HS-5 (cell line): ENCODE measurements at regions not wholly inside any gene's neighbourhood (a gene's known extent, or its start where the extent isn't known, plus 50 kb on each side); places are given as distances from the start of the nearest gene placed in this dataset.
"Not testable (repeated sequence)": the region's sequence is repeated elsewhere in the genome, so short reads cannot be mapped to it uniquely, and the experiment has no call there.

ENCODE experiments used
- DNase-seq: peaks from one replicate; pipeline ENCODE4 v3.0.0-alpha.2; 2012; ENCODE audit warnings: low read depth

DNA sequence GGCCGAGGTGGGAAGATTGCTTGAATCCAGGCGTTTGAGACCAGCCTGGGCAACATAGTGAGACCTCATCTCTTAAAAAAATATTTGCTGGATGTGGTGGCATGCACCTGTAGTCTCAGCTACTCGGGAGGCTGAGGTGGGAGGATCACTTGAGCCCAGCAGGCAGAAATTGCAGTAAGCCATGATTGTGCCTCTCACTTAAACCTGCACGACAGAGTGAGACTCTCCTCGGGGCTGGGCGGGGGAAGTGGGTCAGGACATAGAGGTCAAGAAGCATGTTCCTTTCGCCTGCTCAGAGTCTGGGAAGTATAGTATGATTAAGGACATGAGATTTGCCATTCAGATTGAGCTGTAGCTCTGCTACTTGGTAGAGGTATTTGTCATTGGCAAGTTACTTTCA, 52.3 kb downstream of the SEPTIN7 start:
- DNase-seq: not testable (repeated sequence)

DNA sequence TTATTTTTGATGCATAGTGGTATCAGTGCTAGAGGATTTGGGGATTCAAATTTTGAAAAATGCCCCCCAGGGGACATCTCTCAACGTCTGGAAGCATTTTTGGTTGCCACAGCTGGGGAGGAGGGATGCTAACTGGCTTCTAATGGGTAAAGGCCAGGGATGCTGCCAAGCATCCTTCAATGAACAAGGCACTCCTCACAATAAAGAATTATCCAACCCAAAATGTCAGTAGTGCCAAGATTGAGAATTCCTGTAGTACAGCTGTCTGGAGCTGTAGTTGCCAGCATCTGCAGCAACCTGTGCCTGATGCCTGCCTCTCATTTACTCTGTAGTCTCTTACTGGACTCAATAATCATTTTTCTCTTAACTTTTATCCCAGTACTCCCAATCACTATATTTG, 53.5 kb downstream of the SEPTIN7 start:
- DNase-seq: no peak

DNA sequence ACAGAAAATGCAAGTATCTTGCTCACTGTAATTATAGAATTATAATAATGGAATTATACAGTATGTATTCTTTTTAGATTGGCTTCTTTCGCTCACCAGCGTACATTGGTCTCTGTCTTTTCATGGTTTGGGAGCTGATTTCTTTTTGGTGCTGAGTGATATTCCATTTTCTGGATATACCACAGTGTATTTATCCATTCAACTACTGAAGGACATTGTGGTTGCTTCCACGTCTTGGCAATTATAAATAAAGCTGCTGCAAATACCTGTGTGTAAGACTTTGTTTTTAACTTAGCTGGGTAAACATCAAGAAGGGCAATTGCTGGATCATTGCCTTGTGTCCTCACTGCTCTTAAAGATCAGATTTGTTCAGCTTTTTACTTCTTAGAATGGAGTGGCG, 55.3 kb downstream of the SEPTIN7 start:
- no peak for DNase-seq

DNA sequence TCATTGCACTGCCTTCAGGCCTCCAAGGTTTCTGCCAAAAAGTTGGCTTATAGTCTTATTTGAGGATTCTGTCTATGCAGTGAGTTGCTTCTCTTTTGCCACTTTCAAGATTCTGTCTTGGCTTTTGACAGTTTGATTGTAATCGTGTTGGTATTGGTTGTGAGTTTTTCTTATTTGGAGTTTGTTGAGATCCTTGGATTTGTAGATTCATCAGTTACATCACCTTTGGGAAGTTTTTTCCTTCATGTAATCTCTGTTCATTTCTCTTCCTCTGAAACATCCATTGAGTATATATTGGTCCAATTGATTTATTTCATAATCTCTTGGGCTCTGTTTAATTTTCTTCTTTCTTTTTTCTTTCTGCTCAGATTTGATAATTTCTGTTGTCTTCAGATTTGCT, 59.8 kb downstream of the SEPTIN7 start:
- DNase-seq: no peak

DNA sequence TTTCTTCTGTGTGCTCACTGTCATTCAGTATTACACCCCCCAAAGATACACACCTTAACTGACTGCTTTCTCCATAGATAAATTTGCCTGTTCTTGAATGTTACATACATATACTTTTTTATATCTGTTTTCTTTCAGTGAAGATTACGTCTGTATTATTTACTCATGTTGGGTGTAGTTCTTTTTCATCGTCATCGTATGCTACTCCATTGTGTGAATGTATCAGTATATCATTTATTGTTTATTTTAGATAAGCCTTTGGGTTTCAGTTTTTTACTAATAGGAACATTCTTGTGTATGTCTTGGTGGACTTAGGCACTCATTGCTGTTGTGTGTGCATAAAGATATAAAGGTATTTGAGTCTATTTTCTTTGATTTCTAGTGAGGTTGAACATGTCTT, 64.4 kb downstream of the SEPTIN7 start:
- DNase-seq: no peak

DNA sequence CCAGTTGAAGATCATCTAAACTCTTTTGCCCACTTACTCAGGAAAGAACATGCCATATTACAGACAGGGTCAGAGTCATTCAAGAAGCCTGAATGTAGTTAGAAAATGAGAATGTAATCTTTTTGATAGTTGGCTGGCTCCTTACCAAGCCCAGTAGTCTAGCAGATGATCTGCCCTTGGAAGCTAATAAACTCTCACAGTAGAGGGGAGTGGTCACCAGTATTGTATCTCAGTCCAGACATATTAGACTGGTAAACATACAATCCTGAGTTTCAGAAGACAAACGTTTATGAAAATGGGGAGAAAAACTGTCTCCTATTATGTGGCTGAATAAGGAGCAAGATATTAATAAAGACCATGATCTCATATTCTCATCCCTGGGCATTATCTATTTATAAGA, 65.3 kb downstream of the SEPTIN7 start:
- DNase-seq: no peak

DNA sequence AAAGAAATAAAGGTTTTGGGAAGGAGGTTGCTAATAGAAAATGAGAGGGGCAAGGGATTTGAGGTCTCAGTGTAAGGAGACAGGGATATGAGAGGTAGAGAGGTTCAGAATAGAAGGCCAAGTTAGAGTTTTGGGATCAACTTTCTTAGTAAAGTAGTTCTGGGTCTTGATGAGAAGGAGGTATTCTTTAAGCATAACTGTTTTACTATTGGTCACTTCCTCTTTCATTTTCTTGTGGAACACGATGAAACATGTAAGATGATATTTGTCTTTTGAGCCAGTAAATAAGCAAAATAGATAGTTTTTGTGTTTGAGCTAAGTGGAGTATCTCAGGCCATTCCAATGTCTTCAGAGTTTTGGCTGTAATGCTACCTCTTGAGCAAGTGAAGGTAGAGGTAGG, 68.3 kb downstream of the SEPTIN7 start:
- not testable (repeated sequence) for DNase-seq

DNA sequence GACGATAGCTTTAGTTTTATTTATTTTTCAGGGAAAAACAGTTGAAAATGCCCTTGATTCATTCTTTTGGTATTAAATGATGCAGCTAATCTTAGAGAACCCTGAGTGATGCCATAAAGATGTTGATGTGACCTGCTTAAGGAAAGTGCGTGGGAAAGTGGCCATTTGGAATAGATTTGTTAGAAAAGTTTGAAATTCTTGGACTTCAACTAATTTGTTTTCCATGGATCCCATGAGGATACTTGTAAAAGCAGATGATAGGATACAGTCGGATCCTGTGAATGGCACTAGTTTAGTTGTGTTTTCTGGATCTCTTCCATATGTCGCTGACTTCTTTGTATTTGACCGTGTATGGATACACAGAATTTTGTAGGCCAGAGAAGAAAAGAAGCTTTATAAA, 69.0 kb downstream of the SEPTIN7 start:
- DNase-seq: no peak

DNA sequence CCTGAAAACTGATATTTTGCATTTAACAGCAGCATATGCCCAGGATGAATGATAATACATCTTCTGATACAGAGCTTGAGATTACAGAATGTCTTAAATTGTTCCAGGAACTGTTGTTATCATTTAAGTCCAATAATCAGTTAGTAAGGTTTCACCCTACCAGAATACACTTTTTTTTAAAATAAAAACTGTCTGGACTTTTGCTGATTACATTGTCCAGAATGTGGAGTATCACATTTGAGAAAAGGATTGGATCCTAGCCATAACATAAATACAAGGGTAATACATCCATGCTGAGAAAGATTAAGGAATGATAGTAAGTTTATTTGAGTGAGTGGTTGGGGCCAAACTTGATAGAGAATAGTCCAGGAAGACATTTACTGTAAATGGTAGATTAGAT, 71.0 kb downstream of the SEPTIN7 start:
- no peak for DNase-seq

DNA sequence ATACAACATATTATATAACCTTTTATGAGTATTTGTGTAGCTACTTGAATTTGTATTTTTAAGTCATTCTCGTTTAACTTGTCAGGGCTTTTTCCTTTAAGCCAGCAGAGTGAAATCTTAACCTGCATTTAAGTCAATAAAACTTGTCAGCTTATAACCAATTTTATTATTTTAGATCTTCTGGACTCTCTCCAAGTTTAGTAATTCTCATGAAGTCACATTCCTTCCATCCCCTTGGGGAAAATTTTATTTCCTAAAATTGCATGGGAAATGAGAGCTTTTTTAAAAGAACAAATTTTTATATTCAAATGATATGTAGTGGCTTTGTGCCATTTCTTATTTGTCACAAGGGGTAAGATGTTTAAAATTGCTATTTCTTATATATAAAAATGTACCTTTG, 74.0 kb downstream of the SEPTIN7 start:
- DNase-seq: no peak

DNA sequence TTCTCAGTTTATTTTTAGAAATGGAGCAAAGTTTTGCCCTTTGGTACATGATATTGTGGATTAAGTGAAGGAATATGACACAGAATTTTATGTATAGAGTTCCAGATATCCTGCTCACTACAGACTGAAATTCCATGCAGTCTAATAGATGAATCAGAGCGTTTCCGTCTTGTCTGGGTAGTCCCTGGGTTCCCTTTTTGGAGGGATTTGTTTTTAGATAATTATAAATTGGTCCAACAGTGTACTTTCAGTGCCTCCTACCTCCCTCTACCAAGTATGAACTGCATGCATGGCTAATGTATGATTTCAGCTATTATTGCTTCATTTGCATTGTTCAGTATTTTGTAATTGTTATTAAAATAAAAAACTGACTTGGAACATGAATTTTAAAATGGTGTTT, 74.4 kb downstream of the SEPTIN7 start:
- DNase-seq: no peak

DNA sequence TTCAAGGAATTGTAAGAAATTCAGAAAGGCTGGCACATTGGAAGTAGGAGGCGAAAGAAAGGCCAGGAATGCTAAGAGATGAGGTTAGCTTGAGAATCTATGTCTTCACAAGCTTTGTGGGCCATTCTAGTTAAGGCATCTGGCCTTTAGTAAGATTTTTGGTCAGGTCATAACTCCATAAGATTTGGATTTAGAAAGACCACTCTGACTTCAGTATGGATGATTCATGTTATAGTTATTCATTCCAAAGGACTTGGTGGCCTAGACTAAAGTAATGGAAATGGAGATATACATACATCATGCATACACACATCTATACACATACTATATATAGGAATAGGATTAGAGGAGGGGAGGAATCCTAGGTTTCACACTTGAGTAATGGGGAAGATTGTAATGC, 77.5 kb downstream of the SEPTIN7 start:
- peak; percentile 40 for DNase-seq

DNA sequence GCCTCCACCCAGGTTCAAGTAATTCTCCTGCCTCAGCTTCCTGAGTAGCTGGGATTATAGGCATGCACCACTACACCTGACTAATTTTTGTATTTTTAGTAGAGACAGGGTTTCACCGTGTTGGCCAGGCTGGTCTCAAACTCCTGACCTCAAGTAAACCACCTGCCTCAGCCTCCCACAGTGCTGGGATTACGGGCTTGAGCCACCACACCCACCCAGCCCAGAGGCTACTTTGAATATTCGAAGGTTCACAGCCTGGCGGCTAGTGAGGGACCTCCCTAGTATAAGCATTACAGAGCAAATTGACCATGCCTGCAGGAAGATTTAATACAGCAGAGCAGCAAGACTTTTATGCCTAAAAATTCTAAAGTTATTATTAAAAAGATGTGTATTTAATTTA, 86.6 kb downstream of the SEPTIN7 start:
- DNase-seq: not testable (repeated sequence)

DNA sequence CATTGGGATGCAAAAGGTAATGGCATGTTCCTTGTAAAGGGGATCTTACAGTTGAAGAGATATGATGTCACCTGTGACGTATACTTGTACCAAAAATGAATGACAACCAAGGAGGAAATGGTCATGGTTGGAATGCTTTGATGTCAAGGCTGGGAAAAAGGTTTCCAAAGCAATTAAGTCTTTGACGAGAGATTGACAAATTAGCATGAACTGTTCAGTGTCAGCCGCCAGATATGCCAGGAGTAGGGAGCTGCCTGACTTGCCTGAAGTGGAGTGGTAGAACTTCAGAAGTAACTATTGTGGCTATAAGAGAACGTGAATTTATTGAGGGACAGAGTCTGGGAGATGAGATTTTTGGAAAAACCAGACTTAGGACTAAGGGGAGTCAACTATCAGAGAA, 88.1 kb downstream of the SEPTIN7 start:
- no peak for DNase-seq

DNA sequence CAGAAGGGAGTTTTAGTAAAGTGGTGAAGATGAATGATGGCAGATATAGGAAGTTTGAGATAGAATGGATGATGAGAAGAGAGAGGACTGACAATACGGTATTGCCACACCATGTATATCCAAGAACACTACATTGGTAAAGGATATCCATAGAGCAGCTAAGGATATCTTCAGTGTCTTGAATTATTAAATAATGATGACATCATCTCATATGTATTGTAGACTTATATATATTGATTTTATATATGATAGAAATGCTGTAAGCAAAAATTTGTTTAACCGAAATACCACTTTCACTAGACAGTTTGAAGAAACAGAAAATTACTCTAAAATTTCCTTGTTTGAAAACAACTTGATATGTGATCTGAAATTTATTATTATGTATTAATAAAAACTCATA, 89.0 kb downstream of the SEPTIN7 start:
- no peak for DNase-seq

DNA sequence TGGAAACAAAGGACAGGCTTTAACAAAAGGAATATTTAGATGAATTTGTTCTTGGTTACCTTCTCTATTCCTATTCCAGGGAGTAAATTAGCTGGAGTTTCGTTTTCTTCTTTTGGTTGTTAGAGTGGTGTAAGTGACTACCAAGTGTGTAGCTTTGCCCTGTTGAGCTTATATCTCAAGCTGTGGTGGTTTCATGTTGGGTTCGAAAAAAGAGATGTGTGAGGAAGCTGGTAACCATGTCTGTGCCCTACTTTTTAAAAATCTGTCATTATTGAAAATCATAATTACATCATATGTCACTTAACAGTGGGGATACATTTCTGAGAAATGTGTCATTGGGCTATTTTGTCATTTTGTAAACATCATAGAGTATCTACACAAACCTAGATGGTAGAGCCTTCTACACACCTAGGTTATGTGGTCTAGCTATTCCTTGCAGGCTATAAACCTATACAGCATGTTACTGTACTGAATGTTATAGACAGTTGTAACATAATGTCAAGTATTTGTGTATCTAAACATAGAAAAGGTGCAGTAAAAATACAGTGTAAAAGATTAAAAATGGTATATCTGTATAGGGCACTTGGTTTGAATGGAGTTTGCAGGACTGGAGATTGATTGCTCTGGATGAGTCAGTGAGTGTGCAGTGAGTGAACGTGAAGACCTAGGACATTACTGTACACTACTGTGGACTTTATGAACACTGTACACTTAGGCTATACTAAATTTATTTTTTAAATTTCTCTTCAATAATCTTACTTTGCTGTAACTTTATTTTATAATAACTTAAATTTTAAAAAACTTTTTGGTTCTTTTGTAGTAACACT, 90.4 kb downstream of the SEPTIN7 start:
- DNase-seq: no peak

DNA sequence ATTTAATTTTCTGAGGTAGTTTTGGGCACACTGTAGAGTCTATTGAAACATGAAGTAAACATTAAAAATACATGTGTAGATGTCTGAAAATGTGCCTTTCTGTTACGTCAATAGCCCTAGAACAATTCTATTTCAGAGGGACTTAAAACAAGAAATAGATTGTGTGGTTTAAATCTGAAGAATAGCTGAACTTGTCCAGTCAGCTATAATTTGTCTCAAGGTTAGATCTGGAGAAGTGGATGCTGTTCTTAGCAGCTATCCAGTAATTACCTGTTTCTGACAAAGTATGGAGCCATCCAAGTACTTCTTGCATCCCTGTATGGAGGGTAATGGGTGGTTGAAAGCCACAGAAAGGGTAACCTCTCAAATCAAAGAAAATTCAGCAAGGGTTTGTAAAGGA, 92.8 kb downstream of the SEPTIN7 start:
- no peak for DNase-seq

DNA sequence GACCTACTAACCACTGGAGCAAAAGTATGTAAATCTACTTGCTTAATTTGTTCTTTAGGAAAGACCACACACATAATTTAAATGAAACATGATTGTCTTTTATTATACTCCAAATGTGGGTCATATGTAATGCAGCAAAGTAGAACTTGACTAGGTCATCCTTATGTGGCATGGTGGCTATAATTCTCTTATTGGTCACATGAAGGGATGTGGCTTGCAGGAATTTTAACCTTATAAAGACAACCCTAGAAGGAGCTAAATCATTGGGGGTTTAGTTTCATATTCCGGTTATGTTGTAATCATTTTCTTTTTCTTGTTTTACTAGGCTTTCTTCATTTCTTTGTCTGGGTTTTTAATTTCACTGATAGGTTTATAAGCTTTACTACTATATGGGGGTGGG, 93.9 kb downstream of the SEPTIN7 start:
- DNase-seq: no peak

DNA sequence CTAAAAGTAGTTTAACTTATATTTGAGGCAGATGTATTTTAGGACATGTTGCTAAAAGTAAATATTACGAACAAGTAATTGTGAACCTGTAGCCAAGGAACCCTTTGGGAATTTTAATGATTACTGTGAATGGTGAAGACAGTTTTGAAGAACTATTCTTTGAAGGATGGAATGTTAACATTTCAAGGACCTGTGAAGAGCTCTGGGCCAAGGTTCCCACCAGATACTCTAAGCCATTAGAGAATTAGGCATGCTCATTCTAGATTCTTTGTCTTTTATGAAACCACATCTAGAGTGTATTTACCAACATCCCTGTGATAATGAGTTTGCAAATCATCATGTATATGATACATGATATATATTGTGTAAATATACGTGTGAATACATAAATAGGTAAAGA, 99.8 kb downstream of the SEPTIN7 start:
- no peak for DNase-seq

DNA sequence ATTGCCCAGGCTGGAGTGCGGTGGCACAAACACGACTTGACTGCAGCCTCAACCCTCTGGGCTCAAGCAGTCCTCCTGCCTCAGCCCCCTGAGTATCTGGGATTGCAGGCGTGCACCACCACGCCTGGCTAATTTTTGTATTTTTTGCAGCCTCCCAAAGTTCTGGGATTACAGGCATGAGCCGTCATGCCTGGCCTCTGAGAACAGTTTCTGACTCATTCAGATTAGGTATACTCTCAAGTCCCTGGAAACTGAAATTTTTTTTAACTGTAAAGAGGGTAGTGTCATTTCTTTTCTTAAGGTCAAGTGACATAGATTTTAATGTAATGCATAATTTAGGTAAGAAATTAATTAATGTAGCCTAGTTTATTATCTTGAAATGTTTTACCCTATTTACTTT, 104.7 kb downstream of the SEPTIN7 start:
- no peak for DNase-seq

DNA sequence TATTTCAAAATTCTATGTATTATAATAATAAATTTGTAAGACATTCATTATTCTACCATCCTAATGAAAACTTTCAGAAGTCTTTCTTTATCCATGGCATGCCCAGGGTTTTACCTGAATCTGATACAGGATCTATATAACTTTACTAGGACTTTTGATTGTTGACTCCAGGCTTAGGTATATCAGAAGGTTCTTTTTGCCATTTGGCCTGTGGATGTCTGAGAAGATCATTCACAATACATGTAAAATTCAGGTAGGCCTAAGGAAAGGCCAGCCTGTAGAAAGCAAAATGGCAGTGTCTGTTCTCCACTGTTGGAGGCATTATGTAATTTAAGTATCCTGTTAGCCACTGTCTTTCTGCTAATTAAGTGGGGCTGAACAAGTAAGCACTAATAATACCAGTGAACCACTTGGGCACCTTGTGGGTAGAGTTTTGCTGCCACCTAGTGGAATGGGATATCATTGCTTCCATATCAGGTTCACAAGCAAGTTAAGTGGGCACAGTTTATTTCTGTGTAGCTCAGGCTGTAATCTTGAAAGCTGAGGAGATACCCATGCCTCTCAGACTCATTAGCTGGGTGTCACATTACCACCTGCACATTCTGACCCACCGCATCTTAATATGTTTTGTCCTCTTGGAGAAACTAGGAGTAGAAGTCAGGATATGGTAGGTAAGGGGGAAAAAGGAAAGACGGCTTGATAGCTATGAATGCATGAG, 105.5 kb downstream of the SEPTIN7 start:
- DNase-seq: peak; percentile 56

DNA sequence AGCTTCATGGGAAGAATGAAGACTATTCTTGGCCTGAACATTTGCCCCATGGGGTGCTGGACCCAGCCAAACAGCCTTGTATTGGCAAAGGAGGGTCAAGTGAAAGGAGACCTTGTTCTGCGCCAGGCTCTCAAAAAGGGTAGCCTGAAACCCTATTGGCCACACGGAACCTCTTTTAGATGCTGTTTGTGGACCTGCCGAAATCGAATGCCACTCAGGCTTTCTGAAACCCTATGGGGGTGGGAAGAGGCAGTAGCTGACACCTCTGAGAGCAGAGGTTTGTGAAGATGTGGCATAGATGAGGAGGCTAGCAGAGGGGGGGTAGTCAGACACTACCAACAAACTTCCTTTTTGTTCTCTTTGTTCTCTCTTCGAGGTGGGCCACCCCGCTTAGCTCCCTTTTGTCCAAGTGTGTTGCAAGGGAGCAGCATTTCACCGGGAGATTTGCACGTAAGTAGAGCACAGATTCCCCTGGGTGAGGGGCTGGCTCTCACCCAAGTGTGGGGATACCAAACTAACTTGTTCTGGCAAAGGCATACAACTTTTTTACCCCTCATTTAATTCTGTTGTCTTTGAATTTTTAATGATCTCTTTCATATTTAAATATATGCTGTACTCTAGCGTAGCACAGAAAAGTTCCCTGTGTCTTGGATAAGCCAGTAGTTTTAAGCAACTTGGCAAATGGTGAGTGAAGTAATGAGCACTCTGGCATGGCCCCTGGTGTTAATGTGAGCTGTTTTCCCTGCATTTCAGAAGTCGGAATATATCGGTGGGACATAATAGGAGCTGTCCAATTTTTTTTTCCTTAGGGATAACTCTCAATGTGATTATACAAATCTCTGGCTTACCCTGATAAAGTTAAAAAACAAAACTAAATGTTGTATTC, 107.7 kb downstream of the SEPTIN7 start:
- DNase-seq: no peak

DNA sequence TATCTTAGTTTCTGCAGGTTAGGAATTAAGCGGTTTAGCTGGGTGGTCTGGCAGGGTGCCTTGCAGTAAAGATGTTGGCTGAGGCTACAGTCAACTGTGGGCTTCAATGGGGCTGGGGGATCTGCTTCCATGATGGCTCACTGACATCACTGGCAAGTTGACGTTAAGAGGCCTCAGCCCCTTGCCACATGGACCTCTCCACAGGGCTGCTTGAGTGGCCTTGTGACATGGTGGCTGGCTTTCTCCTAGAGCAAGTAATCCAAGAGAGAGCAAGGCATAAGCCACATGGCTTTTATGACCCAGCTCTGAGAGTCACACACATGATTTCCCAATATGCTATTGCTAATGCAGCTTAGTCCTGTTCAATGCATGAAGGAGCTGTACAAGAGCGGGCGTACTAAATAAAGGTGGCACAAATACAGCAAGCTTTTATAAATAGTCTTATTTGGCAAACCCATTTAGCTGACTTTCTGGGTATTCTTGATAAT, 109.1 kb downstream of the SEPTIN7 start:
- DNase-seq: no peak
